Pons (tissue), 1 donor: ENCODE measurements at regions not wholly inside any gene's neighbourhood (a gene's known extent, or its start where the extent isn't known, plus 50 kb on each side); places are given as distances from the start of the nearest gene placed in this dataset.
"Not testable (repeated sequence)": the region's sequence is repeated elsewhere in the genome, so short reads cannot be mapped to it uniquely, and the experiment has no call there.

Experiments
- DNase-seq: peaks from one replicate; pipeline ENCODE4 v3.0.0-alpha.2; 2016; ENCODE audit warnings: low spot score

- not testable (repeated sequence) for DNase-seq
Observed at GRCh38 chr2:88802026-88802425, 110.6 kb downstream of the RPIA start.

- no peak for DNase-seq
Observed at GRCh38 chr2:88807237-88807962, 115.9 kb downstream of the RPIA start.

GRCh38 chr2:88808083-88808482, 116.6 kb downstream of the RPIA start:
- DNase-seq: no peak

DNA sequence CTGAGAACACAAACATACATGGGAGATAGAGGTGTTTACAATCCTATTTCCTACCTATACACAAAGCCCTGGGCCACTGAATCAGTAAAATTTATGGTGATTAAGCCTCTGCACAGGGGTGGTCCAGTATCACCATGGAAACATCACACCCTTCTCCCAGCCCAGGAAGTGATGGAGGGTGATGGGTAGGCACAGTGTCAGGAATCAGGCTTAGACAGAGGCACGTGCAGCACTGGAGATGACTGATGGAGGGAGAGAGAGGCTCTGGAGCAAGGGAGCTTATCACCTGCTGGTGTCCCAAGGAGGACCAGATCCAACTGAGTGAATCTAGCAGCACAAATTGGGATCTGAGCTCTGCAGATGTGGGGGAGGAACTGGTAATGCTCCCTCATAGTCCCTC, 117.2 kb downstream of the RPIA start:
- no peak for DNase-seq

GRCh38 chr2:88809216-88809615, 117.7 kb downstream of the RPIA start:
- no peak for DNase-seq

- no peak for DNase-seq
Observed at GRCh38 chr2:88810017-88810416, 118.5 kb downstream of the RPIA start.

- DNase-seq: no peak
Observed at GRCh38 chr2:88810488-88810887, 119.0 kb downstream of the RPIA start.

GRCh38 chr2:88811233-88811632, 119.8 kb downstream of the RPIA start:
- peak; percentile 40 for DNase-seq

- DNase-seq: no peak
Observed at GRCh38 chr2:88811681-88812080, 120.2 kb downstream of the RPIA start.

DNA sequence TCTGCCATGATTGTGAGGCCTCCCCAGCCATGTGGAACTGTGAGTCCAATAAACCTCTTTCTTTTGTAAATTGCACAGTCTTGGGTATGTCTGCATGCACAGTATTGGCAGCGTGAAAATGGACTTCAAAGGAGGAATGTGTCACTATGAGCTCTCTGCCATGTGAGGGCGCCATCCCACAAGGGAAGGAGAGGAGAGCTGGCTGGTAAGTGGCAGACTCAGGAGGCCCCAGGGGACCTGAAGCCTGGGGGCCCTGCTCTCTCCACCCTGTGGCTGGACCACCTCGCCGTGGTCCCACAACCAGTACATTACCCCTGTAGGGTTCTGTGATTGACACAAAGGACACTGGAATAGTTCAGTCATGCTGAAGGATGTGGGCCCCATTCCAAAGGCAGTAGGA, 122.1 kb downstream of the RPIA start:
- DNase-seq: no peak

- DNase-seq: no peak
Observed at GRCh38 chr2:88815282-88815681, 123.8 kb downstream of the RPIA start.

DNA sequence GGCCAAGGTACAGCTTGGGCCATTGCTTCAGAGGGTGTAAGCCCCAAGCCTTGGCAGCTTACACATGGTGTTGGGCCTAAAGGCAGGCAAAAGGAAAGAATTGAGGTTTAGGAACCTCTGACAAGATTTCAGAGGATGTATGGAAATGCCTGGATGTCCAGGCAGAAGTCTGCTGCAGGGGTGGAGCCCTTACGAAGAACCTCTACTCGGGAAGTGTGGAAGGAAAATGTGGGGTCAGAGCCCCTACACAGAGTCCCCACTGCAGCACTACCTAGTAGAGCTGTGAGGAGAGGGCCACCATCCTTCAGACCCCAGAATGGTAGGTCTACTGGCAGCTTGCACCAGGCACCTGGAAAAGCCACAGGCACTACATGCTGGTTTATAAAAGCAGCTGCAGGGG, 124.2 kb downstream of the RPIA start:
- DNase-seq: no peak

- no peak for DNase-seq
Observed at GRCh38 chr2:88818381-88818780, 126.9 kb downstream of the RPIA start.

DNA sequence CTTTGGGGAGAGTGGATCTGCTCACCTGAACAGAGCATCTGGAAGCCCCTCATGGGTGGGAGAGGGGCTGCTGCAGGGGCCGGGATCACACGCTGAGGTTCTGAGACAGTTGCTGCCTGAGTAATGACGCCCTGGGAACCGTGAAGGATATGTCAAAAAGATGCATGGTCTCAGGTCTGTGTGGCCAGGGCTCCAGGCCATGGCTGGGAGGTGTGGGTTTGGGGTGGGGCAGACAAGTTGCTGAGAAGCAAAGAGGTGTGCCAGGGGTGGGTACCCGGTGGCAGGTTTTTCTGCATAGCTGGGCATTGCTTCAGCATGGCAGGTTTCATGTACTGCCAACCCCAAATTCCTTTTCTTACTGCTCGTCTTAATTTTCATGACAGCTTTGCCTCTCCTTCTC, 133.5 kb downstream of the RPIA start:
- DNase-seq: no peak

DNA sequence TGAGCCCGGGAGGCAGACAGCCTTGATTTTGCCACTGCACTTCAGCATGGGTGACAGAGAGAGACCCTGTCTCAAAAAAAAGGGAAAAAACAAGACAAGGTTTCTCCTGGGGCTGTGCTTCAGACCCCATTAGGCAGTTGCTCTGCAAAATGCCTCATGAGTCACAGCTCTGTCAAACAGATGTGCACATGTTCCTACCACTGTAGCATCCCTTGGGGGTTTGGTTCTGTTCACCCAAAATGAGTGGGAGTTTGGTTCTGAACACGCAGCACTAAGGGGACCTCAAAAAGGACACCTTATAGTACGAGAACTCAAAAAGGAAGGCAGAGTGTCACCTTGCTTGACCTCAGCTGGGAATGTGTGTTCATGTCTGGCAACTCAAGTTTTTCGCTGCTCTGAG, 134.9 kb downstream of the RPIA start:
- no peak for DNase-seq

GRCh38 chr2:88827821-88828220, 136.3 kb downstream of the RPIA start:
- no peak for DNase-seq

DNA sequence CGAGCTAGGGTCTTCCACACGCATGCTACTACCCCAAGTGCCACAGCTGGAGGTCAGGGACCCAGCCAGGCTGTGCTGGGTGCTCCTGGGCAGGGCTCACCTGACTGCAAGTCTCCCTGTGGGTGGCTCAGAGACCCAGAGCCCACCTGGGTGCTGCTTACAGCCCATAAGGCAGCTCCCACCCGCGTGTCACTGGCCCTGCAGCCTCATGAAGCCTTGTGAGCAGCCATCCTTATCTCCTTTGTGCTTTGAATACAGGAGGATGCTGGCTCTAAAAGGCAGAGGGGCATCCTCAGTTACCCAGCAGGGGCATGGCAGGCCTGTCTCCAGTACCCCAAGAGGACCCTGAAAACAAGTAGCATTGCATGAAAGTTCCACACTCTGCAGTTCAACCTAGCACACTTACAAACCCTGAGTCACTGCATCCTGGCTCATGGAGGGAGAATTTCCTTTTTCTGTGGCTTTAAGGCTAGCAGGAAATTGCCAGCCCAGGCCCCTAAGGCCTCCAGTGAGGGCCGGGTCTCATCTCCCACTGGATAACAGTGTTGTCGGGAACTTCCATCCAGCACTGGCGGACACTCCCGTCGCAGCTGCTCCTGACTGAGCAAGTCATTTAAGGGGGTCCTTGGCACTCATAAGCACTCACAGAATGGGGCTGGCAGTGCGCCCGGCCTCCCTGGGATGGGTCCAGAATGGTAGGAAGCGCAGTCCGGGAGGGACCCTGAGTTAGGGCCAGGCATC, 137.1 kb downstream of the RPIA start:
- peak; percentile 5 for DNase-seq

- DNase-seq: no peak
Observed at GRCh38 chr2:88829607-88830463, 138.4 kb downstream of the RPIA start.

DNA sequence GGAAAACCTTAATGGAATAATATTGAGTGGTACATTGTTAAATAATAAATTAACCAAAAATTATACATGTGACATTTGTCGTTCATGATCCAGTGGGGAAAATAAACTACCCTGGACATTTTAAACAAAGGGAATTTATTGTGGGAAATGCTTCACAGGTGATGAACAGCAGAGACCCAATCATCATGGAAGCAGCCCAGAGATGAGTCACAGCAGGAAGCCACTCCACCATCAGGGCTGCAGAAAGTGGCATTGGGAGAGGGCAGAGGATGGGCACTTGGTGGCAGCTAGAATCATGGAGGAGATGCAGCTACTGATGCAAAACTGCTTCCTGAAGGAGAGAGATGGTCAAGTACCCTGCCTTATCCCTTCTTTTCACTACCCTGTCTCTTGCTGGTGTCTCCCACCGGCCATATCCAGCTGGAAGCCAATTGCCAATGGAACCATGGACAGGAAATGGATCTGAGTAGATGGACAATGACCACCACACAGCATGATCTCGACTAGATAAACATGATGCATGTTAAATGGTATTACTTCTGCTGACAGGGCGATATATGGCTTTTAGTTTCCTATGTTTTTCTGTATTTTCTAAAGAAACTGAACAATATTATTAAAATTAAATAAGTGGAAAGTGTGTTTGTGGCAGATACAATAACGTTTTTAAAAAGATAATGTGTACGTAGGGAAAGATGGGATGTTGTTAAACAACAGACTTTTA, 139.8 kb downstream of the RPIA start:
- DNase-seq: no peak

DNA sequence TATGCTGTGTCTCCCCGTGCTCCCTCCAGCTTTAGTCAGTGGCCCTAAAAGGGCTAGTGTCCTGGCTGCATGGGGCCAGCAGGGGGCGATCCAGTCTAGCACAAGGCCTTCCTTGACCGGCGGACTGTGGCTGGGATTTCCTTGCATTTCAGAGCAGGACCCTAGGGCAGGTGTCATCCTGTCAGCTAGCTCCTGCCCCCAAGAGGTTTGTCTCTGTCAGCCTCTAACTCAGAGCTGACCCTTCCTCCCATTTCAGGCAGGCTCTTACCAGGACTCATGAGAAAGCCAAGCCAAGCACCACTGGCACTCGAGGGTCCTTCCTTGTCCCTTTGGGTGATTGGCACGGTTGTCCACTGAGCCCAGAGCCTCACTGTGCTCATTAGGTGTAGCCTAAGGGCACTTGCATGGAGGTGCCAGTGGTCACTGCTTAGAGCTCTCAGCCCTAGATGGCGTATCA, 140.3 kb downstream of the RPIA start:
- peak; percentile 39 for DNase-seq

GRCh38 chr2:88832311-88832991, 141.0 kb downstream of the RPIA start:
- DNase-seq: no peak
